Endothelial cell of umbilical vein (primary cell): ENCODE measurements at regions not wholly inside any gene's neighbourhood (a gene's known extent, or its start where the extent isn't known, plus 50 kb on each side); places are given as distances from the start of the nearest gene placed in this dataset.

Experiments
- BruUV-seq: library from RNA; stranded (reverse); fragments of 400-500 nt; replicated peaks from 2 replicates; lab custom pipeline; 2021; lab: Mats Ljungman, UMichigan
- CTCF ChIA-PET: fragments of 300-600, 350-600 bp; sonication (Branson Sonifier 250); formaldehyde crosslinking; loops from one replicate; lab custom pipeline; 2021; ENCODE audit warnings: antibody characterized with exemption, inconsistent platforms; lab: Charles Lee
- POLR2A ChIA-PET: fragments of 300-600, 350-600 bp; sonication (Branson Sonifier 250); formaldehyde crosslinking; loops from one replicate; lab custom pipeline; 2021; ENCODE audit warnings: antibody characterized with exemption, inconsistent platforms; lab: Charles Lee
- DNase-seq: peaks from one replicate; pipeline ENCODE4 v3.0.0-alpha.2; 2011; ENCODE audit warnings: low read depth, low spot score
- FAIRE-seq: peaks from 2 replicates; lab custom pipeline; 2011; peaks lifted over from hg19 to GRCh38; lab: Jason Lieb, UNC
- H2AFZ ChIP-seq: 2 replicates; pipeline ENCODE4 v1.6.0; 2012; ENCODE audit warnings: low read depth, low read length, control low read depth, inconsistent platforms
- H3K27ac ChIP-seq: 2 replicates; pipeline ENCODE4 v1.5.1; 2011; ENCODE audit warnings: low read depth, mild to moderate bottlenecking, control low read depth, low read length, moderate library complexity; ENCODE audit not compliant: insufficient read depth
- H3K27me3 ChIP-seq, 2 experiments: 2 replicates each; pipeline versions ENCODE4 v1.6.0 to v1.6.1; 2011; ENCODE audit warnings: low read length in 2 of 2, mixed read lengths in 1 of 2; ENCODE audit not compliant: control insufficient read depth in 2 of 2, insufficient read depth in 2 of 2
- H3K36me3 ChIP-seq, 2 experiments: 2 replicates in 1 of 2; 3 replicates in 1 of 2; pipeline ENCODE4 v1.5.1; 2011; ENCODE audit warnings: low read length in 2 of 2, mild to moderate bottlenecking in 1 of 2, moderate library complexity in 1 of 2; ENCODE audit not compliant: control insufficient read depth in 2 of 2, insufficient read depth in 2 of 2; ENCODE audit errors: extremely low read depth in 1 of 2
- H3K4me1 ChIP-seq: 3 replicates; pipeline ENCODE4 v1.5.1; 2011; ENCODE audit warnings: mild to moderate bottlenecking, low read length; ENCODE audit not compliant: control insufficient read depth, insufficient read depth; ENCODE audit errors: extremely low read depth
- H3K4me2 ChIP-seq: 2 replicates; pipeline ENCODE4 v1.6.1; 2011; ENCODE audit warnings: low read length, control low read depth, mixed read lengths; ENCODE audit not compliant: insufficient read depth
- H3K4me3 ChIP-seq, 3 experiments: fragments of 200-600 bp in 1 of 3; sonication (generic), shearing (Covaris generic) in 1 of 3; replicated peaks in 1 of 3; 2 replicates each; pipeline ENCODE4 v1.5.1; 2011 to 2016; ENCODE audit warnings: control low read depth in 3 of 3, low read length in 3 of 3, mild to moderate bottlenecking in 2 of 3, inconsistent platforms in 1 of 3, low read depth in 1 of 3, moderate library complexity in 1 of 3; ENCODE audit not compliant: insufficient read depth in 1 of 3
- H3K79me2 ChIP-seq: 2 replicates; pipeline ENCODE4 v1.6.0; 2012; ENCODE audit warnings: low read length, inconsistent platforms; ENCODE audit not compliant: control insufficient read depth, insufficient read depth
- H3K9ac ChIP-seq: replicated peaks from 2 replicates; pipeline ENCODE3; 2011; ENCODE audit warnings: low read length, control low read depth; ENCODE audit not compliant: insufficient read depth; ENCODE audit errors: extremely low read depth
- H3K9me1 ChIP-seq: replicated peaks from 3 replicates; pipeline ENCODE4 v1.6.0; 2011; ENCODE audit warnings: mild to moderate bottlenecking, low read length; ENCODE audit not compliant: control insufficient read depth, insufficient read depth; ENCODE audit errors: extremely low read depth
- H3K9me3 ChIP-seq: replicated peaks from 2 replicates; pipeline ENCODE4 v1.5.1; 2012; ENCODE audit warnings: low read length, inconsistent platforms; ENCODE audit not compliant: control insufficient read depth, insufficient read depth
- H4K20me1 ChIP-seq: replicated peaks from 2 replicates; pipeline ENCODE3; 2011; ENCODE audit warnings: mild to moderate bottlenecking, low read length; ENCODE audit not compliant: control insufficient read depth, insufficient read depth; ENCODE audit errors: extremely low read depth
- CTCF ChIP-seq, 2 donors: IDR thresholded peaks; 1 replicate in 1 of 2; 2 replicates in 1 of 2; pipeline ENCODE4 v1.5.1; 2011; ENCODE audit warnings: low read length in 2 of 2, mild to moderate bottlenecking in 2 of 2, moderate library complexity in 2 of 2, control low read depth in 1 of 2, inconsistent platforms in 1 of 2, low read depth in 1 of 2; ENCODE audit not compliant: insufficient read depth in 1 of 2; ENCODE audit errors: extremely low read depth in 1 of 2
- EZH2 ChIP-seq: IDR thresholded peaks from 2 replicates; pipeline ENCODE4 v1.6.1; 2012; ENCODE audit warnings: borderline replicate concordance, low read depth, mild to moderate bottlenecking, moderate library complexity, low read length, inconsistent platforms; ENCODE audit not compliant: severe bottlenecking
- FOS ChIP-seq: IDR thresholded peaks from 2 replicates; pipeline ENCODE4 v1.6.1; 2011; ENCODE audit warnings: mild to moderate bottlenecking, low read length, moderate library complexity, borderline replicate concordance; ENCODE audit not compliant: insufficient read depth
- GATA2 ChIP-seq: IDR thresholded peaks from 2 replicates; pipeline ENCODE4 v1.7.0; 2011; ENCODE audit warnings: low read depth, mild to moderate bottlenecking, moderate library complexity, mixed read lengths, low read length; ENCODE audit not compliant: insufficient read length, insufficient read depth
- JUN ChIP-seq: IDR thresholded peaks from 2 replicates; pipeline ENCODE4 v1.6.1; 2011; ENCODE audit warnings: borderline replicate concordance, low read depth; ENCODE audit not compliant: insufficient read length, insufficient read depth
- MAX ChIP-seq: IDR thresholded peaks from 2 replicates; pipeline ENCODE4 v1.6.1; 2011; ENCODE audit not compliant: insufficient read depth, insufficient read length
- MYC ChIP-seq: IDR thresholded peaks from one replicate; pipeline ENCODE4 v1.6.1; 2011; ENCODE audit warnings: mild to moderate bottlenecking, low read depth, low read length
- POLR2A ChIP-seq: IDR thresholded peaks from 2 replicates; pipeline ENCODE4 v1.6.1; 2012; ENCODE audit warnings: low read depth, mild to moderate bottlenecking, control low read depth, low read length
- POLR2AphosphoS5 ChIP-seq: IDR thresholded peaks from 2 replicates; pipeline ENCODE4 v1.6.1; 2012; ENCODE audit warnings: low read depth, mild to moderate bottlenecking, control low read depth, low read length, moderate library complexity; ENCODE audit not compliant: insufficient read depth
- dilution Hi-C: fragments of 300-500 bp; cut with MboI; formaldehyde crosslinking; loops from one replicate; pipeline ENCODE4 v1.15.0; 2019; ENCODE audit warnings: low sequenced_read_pairs; ENCODE audit not compliant: extremely low pct_ligation_motif_present
- intact Hi-C: fragments of 100-400 bp; cut with micrococcal nuclease; formaldehyde crosslinking; loops from one replicate; pipeline ENCODE4 v1.10.0; 2022

GRCh38 chr15:23763021-23763420 lies 75.9 kb upstream of the NDN start:
- Histone ChIP-seq H2AFZ (no peak overlapping the region), H3K9me1 (no peaks in the 10 kb centered on the region), H3K27me3 (no peaks in the 10 kb centered on the region), H3K9me3 (no peaks in the 10 kb centered on the region), H3K4me3 (no peak overlapping the region), H3K4me1 (no peaks in the 10 kb centered on the region), H3K9ac (no peak overlapping the region), H3K27ac (no peak overlapping the region), H3K4me2 (no peak overlapping the region), H3K79me2 (no peaks in the 10 kb centered on the region), H3K36me3 (no peaks in the 10 kb centered on the region), H4K20me1 (no peaks in the 10 kb centered on the region)
- DNase-seq (no peak), FAIRE-seq (no peak)
- ChIA-PET CTCF (no interaction called here), POLR2A (no interaction called here)
- dilution Hi-C loops (no loop called here), intact Hi-C loops (no loop called here)
- no TSS peak for BruUV-seq
- TF ChIP-seq CTCF (IDR thresholded peaks at IDR 0.05; ENCODE audit: extremely low read depth in 1 of 2, insufficient read depth in 1 of 2, low read depth in 1 of 2, low read length in 2 of 2) = no peak
- TF ChIP-seq FOS = no peak
- no peak for TF ChIP-seq POLR2A
- TF ChIP-seq JUN = no peak
- no peak for TF ChIP-seq MAX
- TF ChIP-seq MYC = no peak
- no peak for TF ChIP-seq EZH2

- Histone ChIP-seq H4K20me1 (no peaks in the 10 kb centered on the region), H3K4me3 (no peak overlapping the region), H3K4me1 (no peaks in the 10 kb centered on the region), H3K27ac (no peak overlapping the region), H3K79me2 (no peaks in the 10 kb centered on the region), H3K9me1 (no peaks in the 10 kb centered on the region), H3K36me3 (no peaks in the 10 kb centered on the region), H3K4me2 (no peak overlapping the region), H2AFZ (no peak overlapping the region), H3K9me3 (no peaks in the 10 kb centered on the region), H3K9ac (no peak overlapping the region), H3K27me3 (no peaks in the 10 kb centered on the region)
- dilution Hi-C loops (no loop called here), intact Hi-C loops (no loop called here)
- ChIA-PET CTCF (no interaction called here), POLR2A (no interaction called here)
- TF ChIP-seq MYC (no peak), MAX (no peak), POLR2A (no peak), POLR2AphosphoS5 (no peak), CTCF (IDR thresholded peaks at IDR 0.05; ENCODE audit: extremely low read depth in 1 of 2, insufficient read depth in 1 of 2, low read depth in 1 of 2, low read length in 2 of 2) (no peak), GATA2 (no peak), EZH2 (no peak), JUN (no peak), FOS (no peak)
- no TSS peak for BruUV-seq
- DNase-seq (no peak), FAIRE-seq (no peak)
Observed at GRCh38 chr15:23764306-23764705, 77.2 kb upstream of the NDN start.
